ENCODE measurements at regions not wholly inside any gene's neighbourhood (a gene's known extent, or its start where the extent isn't known, plus 50 kb on each side); places are given as distances from the start of the nearest gene placed in this dataset.

- no peak for DNase-seq (ENCODE audit: low spot score)
Observed at GRCh38 chr6:156517088-156517487, 260.1 kb upstream of the ARID1B start.

DNA sequence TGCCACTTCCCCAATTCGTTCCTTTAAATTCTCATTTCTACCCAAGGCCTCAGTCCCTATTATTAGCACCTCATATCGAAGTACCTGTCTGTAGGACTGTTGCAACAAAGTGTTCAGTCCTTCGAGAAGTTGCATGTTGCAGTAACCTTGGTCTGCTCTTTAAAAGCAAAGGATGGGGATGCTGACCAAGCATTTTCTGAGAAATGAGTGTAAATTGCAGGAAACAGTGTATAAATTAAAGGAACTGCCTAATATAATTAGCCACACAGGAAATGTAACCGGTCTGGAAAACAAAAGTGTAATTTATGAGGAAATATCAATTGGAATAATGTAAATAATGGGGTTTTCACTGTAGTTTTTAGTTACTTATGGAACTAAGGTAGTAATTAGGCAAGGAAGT is 261.9 kb upstream of the ARID1B start:
- DNase-seq (ENCODE audit: low spot score), result no peak

DNA sequence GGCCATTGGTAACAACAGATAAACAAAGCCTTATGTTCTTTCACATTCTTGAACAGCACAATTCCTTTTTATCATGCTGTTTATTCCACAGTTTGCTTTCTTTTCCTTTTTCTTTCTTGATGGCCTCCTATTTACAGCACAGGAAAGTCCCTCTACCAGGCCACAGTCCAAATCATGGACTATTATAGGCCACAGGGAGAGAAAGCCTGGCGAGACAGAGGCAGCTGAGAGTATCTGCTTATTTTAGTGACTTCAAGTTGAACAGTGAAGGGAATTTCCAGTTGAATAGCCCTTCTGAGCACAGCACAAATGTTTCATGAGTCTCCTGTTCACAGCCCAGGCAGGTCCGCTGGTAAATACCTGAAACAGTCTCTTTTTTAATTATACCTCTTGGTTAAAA is 263.7 kb upstream of the ARID1B start:
- DNase-seq (ENCODE audit: low spot score), result no peak

GRCh38 chr6:156511570-156511969 is 265.6 kb upstream of the ARID1B start:
- no peak for DNase-seq (ENCODE audit: low spot score)

DNA sequence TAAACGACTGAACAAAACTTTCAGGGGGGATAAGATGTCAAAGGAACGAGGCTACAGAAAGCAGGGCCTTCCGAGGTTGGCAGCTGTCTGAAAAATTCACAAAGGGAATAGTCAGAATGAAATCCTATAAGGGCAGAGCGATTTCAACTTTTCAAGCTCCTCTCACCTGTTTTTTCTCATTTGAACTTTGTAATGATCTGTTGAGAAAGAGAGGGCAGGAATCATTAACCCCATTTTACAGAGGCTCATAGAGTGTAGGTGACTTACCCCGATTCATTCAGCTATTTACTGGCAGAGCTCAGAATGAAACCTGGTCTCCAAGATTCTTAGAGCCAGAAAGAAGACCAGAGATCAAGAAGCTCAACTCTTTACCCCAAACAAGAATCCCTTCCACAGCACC is 266.1 kb upstream of the ARID1B start:
- no peak for DNase-seq (ENCODE audit: low spot score)

GRCh38 chr6:156510242-156510641 is 266.9 kb upstream of the ARID1B start:
- DNase-seq (ENCODE audit: low spot score), result no peak

DNA sequence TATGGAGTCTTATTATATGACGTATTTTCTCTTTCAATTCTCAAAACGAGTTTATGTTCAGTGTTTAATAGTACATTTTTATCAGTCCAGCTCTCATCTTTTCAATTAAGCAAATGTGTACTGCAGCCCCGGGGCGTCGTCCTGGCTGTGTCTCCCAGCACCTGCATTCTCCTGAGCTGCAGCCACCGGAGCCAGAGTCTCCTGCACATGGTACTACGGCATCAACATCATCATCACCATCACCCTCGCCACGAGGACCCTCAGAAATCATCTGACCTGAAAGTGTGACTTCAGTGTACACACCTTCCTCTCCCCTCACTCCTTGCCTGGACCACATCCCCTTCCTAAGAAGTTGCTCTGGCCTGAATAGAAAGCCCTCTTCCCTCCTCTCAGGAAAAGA is 267.7 kb upstream of the ARID1B start:
- DNase-seq (ENCODE audit: low spot score), result no peak

DNA sequence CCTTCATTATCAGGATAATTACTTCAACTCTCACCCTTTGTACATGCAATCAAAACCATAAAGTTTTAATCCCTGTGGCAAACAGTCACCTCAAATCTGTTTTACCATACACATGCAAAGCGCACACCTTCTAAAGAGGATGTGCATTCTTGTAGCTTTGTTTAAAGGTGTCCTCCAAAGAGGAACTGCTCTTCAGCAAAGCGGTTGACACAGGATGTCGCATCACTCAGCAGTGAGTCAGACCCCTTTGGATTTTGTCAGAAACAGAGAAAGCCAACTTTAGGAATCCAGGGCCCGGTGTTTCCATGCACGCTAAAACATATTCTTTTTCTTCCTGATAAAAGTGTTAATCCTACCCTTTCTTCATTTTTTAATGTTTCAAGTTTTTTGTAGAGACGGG is 268.3 kb upstream of the ARID1B start:
- DNase-seq (ENCODE audit: low spot score), result peak; percentile 17

DNA sequence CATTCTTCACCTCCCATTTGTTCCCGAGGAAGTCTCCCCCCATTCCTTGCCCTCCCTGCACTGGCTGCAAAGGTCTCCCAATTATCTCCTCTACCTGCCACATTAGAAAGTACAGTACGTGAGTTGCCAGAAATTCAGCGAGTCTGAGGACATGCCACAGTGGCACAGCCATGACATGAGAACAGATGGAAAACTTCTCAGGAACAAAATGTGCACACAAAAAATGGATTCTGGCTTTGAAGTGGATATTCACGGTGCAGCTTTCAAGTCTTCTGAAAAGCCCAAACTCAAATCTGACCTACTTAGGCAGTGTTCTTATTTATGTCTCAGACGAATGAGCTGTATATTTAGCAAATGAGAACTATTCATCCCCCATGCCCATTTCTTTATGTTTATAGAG is 269.1 kb upstream of the ARID1B start:
- DNase-seq (ENCODE audit: low spot score), result no peak

DNA sequence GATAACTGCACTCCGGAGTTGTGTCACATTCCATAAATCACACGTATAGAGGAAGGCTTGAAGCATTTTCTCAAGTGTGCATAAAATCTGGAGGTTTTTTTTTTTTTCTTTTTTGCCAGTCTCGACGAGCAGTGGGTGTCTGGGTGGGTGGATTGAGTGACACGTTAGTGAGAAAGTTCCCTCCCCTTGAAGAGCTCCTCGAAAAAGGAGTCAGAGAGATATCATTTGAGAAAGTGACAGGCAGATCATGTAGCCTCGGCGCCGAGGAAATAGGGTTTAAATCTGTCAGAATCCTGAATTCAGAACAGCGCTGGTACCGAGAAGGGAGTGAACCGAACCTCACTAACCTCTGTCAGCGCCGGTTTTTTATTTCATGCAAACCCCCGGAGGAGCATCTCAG is 269.5 kb upstream of the ARID1B start:
- no peak for DNase-seq (ENCODE audit: low spot score)

- no peak for DNase-seq (ENCODE audit: low spot score)
Observed at GRCh38 chr6:156507106-156507505, 270.1 kb upstream of the ARID1B start.

- DNase-seq (ENCODE audit: low spot score), result no peak
Observed at GRCh38 chr6:156502969-156503504, 274.1 kb upstream of the ARID1B start.

DNA sequence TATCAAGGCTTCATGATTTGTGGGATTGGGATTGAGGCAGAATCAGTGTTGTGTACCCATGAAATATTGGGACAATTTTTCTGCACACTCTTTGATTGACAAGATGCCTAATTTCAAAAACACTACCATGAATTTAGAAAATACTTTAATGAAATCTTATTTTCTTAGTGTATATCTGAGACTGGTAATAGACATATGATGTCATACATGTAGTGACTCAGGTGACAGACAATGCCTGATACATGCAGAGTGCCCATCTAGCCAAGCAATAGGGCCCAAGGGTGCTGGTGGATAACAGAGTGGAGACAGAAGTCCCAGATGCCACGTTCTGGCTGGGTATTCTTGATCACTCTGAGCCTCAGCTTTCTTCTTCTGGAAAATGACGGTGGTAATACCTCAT is 279.6 kb upstream of the ARID1B start:
- no peak for DNase-seq (ENCODE audit: low spot score)

- no peak for DNase-seq (ENCODE audit: low spot score)
Observed at GRCh38 chr6:156487877-156488276, 289.3 kb upstream of the ARID1B start.

DNA sequence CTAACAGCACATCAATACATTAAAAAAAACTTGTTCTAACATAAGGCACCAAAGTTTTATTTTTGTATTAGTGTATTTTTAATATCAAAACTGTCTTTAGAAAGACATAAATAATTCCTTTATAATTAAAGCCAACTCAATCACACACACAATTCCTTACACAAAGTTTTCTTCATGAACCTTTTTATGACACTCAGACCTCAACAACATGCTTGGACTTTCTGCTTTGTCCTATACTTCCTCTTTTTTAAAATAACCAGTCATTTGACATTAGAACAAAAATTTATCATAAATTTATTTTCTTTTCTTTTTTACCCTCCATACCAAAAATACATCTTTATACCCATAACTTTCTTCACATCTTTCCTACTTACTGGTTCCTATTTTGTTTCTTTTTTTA is 292.0 kb upstream of the ARID1B start:
- DNase-seq (ENCODE audit: low spot score), result no peak

GRCh38 chr6:156474507-156475120 is 302.6 kb upstream of the ARID1B start:
- no peak for DNase-seq (ENCODE audit: low spot score)

DNA sequence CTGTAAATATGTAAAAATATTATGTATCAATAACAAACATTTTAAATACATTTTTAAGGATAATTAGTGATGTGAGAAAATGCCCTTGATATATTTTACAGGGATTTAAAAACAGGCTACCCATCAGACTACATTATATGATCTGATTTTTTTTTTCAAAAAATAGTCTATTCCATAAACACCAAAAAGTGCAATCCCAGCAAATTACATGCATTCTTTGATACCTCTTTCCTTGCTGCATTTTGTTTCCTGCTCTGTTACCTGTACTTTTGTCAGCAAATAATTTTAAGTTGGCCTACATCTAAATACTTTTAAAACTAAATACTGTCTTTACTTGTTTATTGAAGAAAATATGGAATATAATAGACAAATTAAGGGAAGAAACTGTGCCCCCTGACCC is 306.2 kb upstream of the ARID1B start:
- no peak for DNase-seq (ENCODE audit: low spot score)

- no peak for DNase-seq (ENCODE audit: low spot score)
Observed at GRCh38 chr6:156464100-156464878, 312.9 kb upstream of the ARID1B start.

DNA sequence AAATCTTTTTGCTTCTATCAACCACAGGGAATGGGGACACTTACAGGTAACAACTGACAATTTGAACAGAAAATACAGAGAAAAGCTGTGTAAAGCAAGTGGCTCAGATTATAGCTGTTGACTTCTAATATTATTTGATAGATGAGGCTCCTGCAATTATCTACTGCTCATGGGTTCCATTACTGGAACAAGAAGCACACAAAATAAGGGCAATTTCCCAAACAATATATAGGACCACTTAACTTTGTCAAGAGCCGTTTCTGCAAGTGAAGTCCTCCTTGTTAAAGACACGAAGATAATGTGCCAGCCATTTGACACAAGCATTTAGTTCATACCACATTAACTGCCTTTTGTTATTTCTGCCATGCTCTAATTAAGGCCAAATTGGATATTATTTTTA is 315.5 kb upstream of the ARID1B start:
- no peak for DNase-seq (ENCODE audit: low spot score)

DNA sequence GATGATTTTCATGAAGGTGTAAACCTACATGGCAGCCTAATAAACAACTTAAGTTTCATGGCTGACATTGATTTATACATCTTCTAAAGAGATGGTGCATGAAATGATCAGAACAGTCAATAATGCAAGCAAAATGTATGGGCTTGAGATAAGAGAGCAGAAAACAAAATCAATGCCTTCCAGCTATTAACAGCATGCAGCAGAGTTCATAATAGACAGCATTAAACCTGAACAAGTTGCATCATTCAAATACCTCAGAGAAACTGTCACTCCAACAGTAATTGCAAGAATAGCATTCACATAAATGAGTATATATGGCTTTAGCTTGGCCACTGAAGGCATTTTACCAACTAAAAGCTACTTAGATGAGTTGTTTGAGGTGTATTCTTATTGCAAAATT is 319.6 kb upstream of the ARID1B start:
- DNase-seq (ENCODE audit: low spot score), result no peak

- DNase-seq (ENCODE audit: low spot score), result no peak
Observed at GRCh38 chr6:156455847-156456246, 321.3 kb upstream of the ARID1B start.

DNA sequence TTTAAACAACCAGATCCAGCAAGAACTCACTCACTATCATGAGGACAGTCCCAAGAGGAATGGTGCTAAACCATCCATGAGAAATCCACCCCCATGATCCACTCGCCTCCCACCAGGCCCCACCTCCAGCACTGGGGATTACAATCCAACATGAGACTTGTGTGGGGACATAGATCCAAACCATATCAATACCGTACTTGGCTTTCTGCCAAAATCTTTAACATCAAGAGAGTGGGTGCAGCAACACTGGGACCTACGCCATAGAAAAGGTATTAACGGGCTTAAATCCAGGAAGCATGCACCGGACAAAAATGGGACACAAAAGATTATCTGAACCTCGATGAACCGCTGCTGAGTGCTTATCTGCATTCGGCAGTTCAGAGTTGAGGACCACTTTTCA is 322.3 kb upstream of the ARID1B start:
- no peak for DNase-seq (ENCODE audit: low spot score)

- DNase-seq (ENCODE audit: low spot score), result no peak
Observed at GRCh38 chr6:156451726-156452125, 325.5 kb upstream of the ARID1B start.

DNA sequence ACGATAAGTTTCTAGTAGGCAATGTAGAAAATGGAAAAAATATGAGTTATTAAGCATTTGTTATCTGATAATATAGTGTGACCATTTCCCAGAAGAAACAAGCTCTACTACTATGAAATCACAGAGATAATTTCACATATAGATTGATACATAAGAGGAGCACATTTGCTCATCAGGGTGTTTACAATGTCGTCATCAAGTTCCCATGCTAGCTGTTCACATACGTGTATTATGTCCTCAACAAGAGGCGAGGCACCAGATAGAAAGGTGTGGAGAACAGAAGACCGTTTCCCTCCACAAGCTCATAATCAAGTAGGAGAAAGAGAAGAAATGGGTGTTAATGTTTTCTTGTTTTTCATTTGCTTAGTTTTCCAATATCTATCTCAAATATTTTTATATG is 326.1 kb upstream of the ARID1B start:
- no peak for DNase-seq (ENCODE audit: low spot score)
